CD4-positive, alpha-beta T cell treated with Interleukin-10 for 1 hour (primary cell): ENCODE measurements at regions not wholly inside any gene's neighbourhood (a gene's known extent, or its start where the extent isn't known, plus 50 kb on each side); places are given as distances from the start of the nearest gene placed in this dataset.

ENCODE experiments used
- DNase-seq: peaks from one replicate; pipeline ENCODE4 v3.0.0-alpha.2; 2020

GRCh38 chr7:156174428-156174827, 362.2 kb upstream of the SHH start:
- no peak for DNase-seq

- DNase-seq, result no peak
Measured at GRCh38 chr7:156173748-156174353, 361.6 kb upstream of the SHH start.

GRCh38 chr7:156173346-156173745, 361.1 kb upstream of the SHH start:
- DNase-seq, result no peak

- no peak for DNase-seq
Measured at GRCh38 chr7:156172638-156173037, 360.4 kb upstream of the SHH start.

- no peak for DNase-seq
Measured at GRCh38 chr7:156169474-156170370, 357.5 kb upstream of the SHH start.

GRCh38 chr7:156168434-156168833, 356.2 kb upstream of the SHH start:
- no peak for DNase-seq

GRCh38 chr7:156167987-156168386, 355.7 kb upstream of the SHH start:
- no peak for DNase-seq

- no peak for DNase-seq
Measured at GRCh38 chr7:156167417-156167807, 355.1 kb upstream of the SHH start.

GRCh38 chr7:156166692-156167416, 354.6 kb upstream of the SHH start:
- no peak for DNase-seq

GRCh38 chr7:156163747-156164146, 351.5 kb upstream of the SHH start:
- DNase-seq, result no peak

- no peak for DNase-seq
Measured at GRCh38 chr7:156162451-156162850, 350.2 kb upstream of the SHH start.

GRCh38 chr7:156160811-156161210, 348.5 kb upstream of the SHH start:
- no peak for DNase-seq

- DNase-seq, result no peak
Measured at GRCh38 chr7:156158693-156159092, 346.4 kb upstream of the SHH start.

GRCh38 chr7:156158213-156158612, 345.9 kb upstream of the SHH start:
- no peak for DNase-seq

GRCh38 chr7:156157409-156158012, 345.2 kb upstream of the SHH start:
- DNase-seq, result no peak

- no peak for DNase-seq
Measured at GRCh38 chr7:156156734-156157408, 344.6 kb upstream of the SHH start.

- DNase-seq, result no peak
Measured at GRCh38 chr7:156155988-156156733, 343.9 kb upstream of the SHH start.

GRCh38 chr7:156153590-156153989, 341.3 kb upstream of the SHH start:
- DNase-seq, result no peak

- no peak for DNase-seq
Measured at GRCh38 chr7:156152390-156152789, 340.1 kb upstream of the SHH start.

- DNase-seq, result no peak
Measured at GRCh38 chr7:156151658-156152057, 339.4 kb upstream of the SHH start.

- no peak for DNase-seq
Measured at GRCh38 chr7:156151078-156151477, 338.8 kb upstream of the SHH start.

GRCh38 chr7:156148995-156149394, 336.7 kb upstream of the SHH start:
- DNase-seq, result no peak
